ENCODE measurements at regions not wholly inside any gene's neighbourhood (a gene's known extent, or its start where the extent isn't known, plus 50 kb on each side); places are given as distances from the start of the nearest gene placed in this dataset.

DNA sequence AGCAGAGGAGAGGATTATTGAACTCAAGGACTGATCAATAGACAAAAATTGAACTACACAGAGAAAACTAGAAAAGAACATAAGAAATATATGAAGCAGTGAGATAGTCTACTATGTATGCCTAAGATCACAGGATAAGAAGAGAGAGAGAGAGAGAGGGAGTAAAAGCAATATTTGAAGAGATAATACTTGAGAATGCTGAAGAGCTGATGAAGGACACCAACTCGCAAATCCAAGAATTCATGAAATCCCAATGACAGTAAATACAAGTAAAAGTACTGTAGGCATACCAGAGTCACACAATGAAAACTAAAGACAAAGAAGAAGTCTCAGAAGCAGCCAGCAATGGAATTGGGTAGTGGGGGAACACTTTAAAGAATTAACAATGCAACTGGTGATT is 260.1 kb upstream of the SPAG17 start:
- WGBS (ENCODE audit: insufficient coverage, low coverage, low lambda C conversion rate, missing lambda C conversion rate), result 60% methylated on average over 1 of the region's 1 CpG
- H3K27me3 ChIP-seq, result no peaks in the 10 kb centered on the region
- no peak for ATAC-seq
- intact Hi-C loops (cut with DNase I), result no loop called here
- TF ChIP-seq, protein P1, sequence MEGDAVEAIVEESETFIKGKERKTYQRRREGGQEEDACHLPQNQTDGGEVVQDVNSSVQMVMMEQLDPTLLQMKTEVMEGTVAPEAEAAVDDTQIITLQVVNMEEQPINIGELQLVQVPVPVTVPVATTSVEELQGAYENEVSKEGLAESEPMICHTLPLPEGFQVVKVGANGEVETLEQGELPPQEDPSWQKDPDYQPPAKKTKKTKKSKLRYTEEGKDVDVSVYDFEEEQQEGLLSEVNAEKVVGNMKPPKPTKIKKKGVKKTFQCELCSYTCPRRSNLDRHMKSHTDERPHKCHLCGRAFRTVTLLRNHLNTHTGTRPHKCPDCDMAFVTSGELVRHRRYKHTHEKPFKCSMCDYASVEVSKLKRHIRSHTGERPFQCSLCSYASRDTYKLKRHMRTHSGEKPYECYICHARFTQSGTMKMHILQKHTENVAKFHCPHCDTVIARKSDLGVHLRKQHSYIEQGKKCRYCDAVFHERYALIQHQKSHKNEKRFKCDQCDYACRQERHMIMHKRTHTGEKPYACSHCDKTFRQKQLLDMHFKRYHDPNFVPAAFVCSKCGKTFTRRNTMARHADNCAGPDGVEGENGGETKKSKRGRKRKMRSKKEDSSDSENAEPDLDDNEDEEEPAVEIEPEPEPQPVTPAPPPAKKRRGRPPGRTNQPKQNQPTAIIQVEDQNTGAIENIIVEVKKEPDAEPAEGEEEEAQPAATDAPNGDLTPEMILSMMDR (IDR thresholded peaks at IDR 0.05), result no peak
- TF ChIP-seq POLR2A (IDR thresholded peaks at IDR 0.05), result no peak
- no peak for DNase-seq
- no peaks in the 10 kb centered on the region for H3K36me3 ChIP-seq
- no peaks in the 10 kb centered on the region for H3K9me3 ChIP-seq
- no peak overlapping the region for H3K27ac ChIP-seq
- no peak overlapping the region for H3K4me3 ChIP-seq
- no peaks in the 10 kb centered on the region for H3K4me1 ChIP-seq

DNA sequence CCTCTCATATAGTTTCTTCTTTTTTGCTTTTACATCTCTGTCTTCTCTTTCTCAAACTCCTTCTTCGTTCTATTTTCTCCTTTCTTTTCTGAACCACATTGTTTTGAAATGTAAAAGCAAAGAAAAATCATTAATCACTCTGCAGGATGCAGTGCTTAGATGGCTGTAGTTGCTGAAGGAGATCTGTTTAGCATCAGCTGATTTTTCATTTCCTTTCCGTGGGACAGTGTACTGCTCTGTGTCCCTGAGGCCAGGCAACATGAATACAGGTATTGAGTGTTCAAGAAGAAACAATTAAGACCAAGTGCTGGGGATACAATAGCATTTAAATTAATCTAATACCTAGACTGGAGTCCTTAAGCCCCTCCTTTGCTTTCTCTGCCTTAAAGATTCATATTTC is 257.2 kb upstream of the SPAG17 start:
- no peak for ATAC-seq
- H3K27me3 ChIP-seq, result no peaks in the 10 kb centered on the region
- H3K4me3 ChIP-seq, result no peak overlapping the region
- no peaks in the 10 kb centered on the region for H3K36me3 ChIP-seq
- 8% methylated on average over 2 of the region's 2 CpGs for WGBS (ENCODE audit: insufficient coverage, low coverage, low lambda C conversion rate, missing lambda C conversion rate)
- intact Hi-C loops (cut with DNase I), result no loop called here
- no peaks in the 10 kb centered on the region for H3K9me3 ChIP-seq
- no peak for DNase-seq
- H3K4me1 ChIP-seq, result no peaks in the 10 kb centered on the region
- no peak overlapping the region for H3K27ac ChIP-seq
- TF ChIP-seq POLR2A (IDR thresholded peaks at IDR 0.05), result no peak

DNA sequence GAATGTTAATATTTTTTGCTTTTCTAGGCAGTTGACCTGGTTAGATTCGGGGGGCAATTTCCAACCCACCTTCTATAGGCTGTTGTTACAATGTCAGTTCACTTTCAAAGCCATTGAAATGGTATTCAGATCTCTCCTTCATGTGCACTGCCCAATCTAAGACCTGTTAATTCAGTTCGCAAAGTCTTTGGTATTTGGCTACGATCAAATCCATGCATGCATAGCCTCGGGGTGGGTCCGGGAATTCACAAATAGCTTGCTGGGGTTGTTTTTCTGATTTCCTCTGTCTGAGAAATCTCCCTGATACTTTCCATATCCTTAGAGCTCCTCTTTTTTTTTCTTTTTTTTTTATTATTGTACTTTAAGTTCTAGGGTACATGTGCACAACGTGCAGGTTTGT is 252.6 kb upstream of the SPAG17 start:
- TF ChIP-seq, protein P1 (IDR thresholded peaks at IDR 0.05), result no peak
- TF ChIP-seq POLR2A (IDR thresholded peaks at IDR 0.05), result no peak
- no peak for ATAC-seq
- 55% methylated on average over 6 of the region's 6 CpGs for WGBS (ENCODE audit: insufficient coverage, low coverage, low lambda C conversion rate, missing lambda C conversion rate)

DNA sequence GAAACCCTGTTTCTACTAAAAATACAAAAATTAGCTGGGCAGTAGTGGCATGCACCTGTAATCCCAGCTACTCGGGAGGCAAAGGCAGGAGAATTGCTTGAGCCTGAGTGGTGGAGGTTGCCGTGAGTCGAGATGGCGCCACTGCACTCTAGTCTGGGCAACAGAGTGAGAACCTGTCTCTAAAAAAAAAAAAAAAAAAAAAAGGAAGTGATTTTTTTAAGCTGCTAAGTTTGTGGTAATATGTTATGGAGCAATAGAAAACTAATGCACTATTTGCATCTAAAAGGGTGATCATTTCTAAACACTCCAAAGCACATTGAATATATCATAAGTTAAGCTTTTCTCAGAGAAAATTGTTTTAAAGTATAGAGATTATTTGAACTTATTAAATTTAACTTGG is 244.8 kb upstream of the SPAG17 start:
- Histone ChIP-seq H3K27ac (no peak overlapping the region), H3K4me1 (no peaks in the 10 kb centered on the region), H3K4me3 (no peak overlapping the region), H3K27me3 (no peaks in the 10 kb centered on the region), H3K9me3 (no peaks in the 10 kb centered on the region), H3K36me3 (no peaks in the 10 kb centered on the region)
- no peak for TF ChIP-seq POLR2A (IDR thresholded peaks at IDR 0.05)
- TF ChIP-seq, protein P1 (IDR thresholded peaks at IDR 0.05), result no peak
- ATAC-seq (no peak), DNase-seq (no peak)
- intact Hi-C loops (cut with DNase I), result no loop called here
- WGBS (ENCODE audit: insufficient coverage, low coverage, low lambda C conversion rate, missing lambda C conversion rate), result 59% methylated on average over 4 of the region's 4 CpGs

More for the DNA sequence above, 252.6 kb upstream of the SPAG17 start:
- H3K4me3 ChIP-seq, result no peak overlapping the region
- no peaks in the 10 kb centered on the region for H3K4me1 ChIP-seq
- H3K36me3 ChIP-seq, result no peaks in the 10 kb centered on the region
- H3K27ac ChIP-seq, result no peak overlapping the region
- DNase-seq, result no peak
- H3K9me3 ChIP-seq, result no peaks in the 10 kb centered on the region
- no peaks in the 10 kb centered on the region for H3K27me3 ChIP-seq
- intact Hi-C loops (cut with DNase I), result no loop called here

DNA sequence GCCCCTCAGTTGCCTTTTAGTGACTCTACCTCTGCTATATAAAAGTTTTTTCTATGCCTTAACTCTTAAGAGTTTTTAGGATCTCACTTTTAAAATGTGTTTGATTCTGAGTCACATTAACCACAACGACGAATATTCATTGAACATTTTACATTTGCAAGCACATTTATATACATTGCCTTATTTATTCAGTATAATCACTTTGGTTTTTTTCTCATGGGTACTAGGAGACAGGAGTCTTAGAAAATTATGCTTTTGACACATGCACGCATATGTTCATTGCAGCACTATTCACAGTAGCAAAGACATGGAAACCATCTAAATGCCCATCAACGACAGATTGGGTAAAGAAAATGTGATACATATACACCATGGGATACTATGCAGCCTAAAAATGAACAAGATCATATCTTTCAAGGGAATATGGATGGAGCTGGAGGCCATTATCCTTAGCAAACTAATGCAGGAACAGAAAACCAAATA is 236.9 kb upstream of the SPAG17 start:
- TF ChIP-seq, protein P1 (IDR thresholded peaks at IDR 0.05), result no peak
- no peak for TF ChIP-seq POLR2A (IDR thresholded peaks at IDR 0.05)
- no peaks in the 10 kb centered on the region for H3K9me3 ChIP-seq
- DNase-seq (no peak), ATAC-seq (no peak)
- no peaks in the 10 kb centered on the region for H3K4me1 ChIP-seq
- WGBS (ENCODE audit: insufficient coverage, low coverage, low lambda C conversion rate, missing lambda C conversion rate), result 82% methylated on average over 4 of the region's 4 CpGs
- no peak overlapping the region for H3K27ac ChIP-seq
- H3K36me3 ChIP-seq, result no peaks in the 10 kb centered on the region
- intact Hi-C loops (cut with DNase I), result no loop called here
- no peak overlapping the region for H3K4me3 ChIP-seq
- H3K27me3 ChIP-seq, result no peaks in the 10 kb centered on the region
